Omental fat pad (tissue), 3 donors: ENCODE measurements at regions not wholly inside any gene's neighbourhood (a gene's known extent, or its start where the extent isn't known, plus 50 kb on each side); places are given as distances from the start of the nearest gene placed in this dataset.
"Not testable (repeated sequence)": the region's sequence is repeated elsewhere in the genome, so short reads cannot be mapped to it uniquely, and the experiment has no call there.

Experiments
- ATAC-seq: fragments of 150-250 bp; one replicate; pipeline ENCODE4 v1.9.1; 2016; ENCODE audit warnings: mild to moderate bottlenecking, moderate library complexity; ENCODE audit not compliant: low FRiP score
- DNase-seq: peaks from one replicate; pipeline ENCODE4 v3.0.0-alpha.2; 2019; ENCODE audit warnings: low spot score
- TF ChIP-seq, protein P1 (sequence below), 3 donors: fragments of 450-650 bp; IDR thresholded peaks; one replicate each; pipeline ENCODE4 v1.5.1; 2016 to 2017; ENCODE audit warnings: antibody characterized with exemption in 3 of 3, mild to moderate bottlenecking in 3 of 3, moderate library complexity in 2 of 3

- not testable (repeated sequence) for ATAC-seq
Observed at GRCh38 chr1:78203410-78203982, 157.7 kb downstream of the GIPC2 start.

DNA sequence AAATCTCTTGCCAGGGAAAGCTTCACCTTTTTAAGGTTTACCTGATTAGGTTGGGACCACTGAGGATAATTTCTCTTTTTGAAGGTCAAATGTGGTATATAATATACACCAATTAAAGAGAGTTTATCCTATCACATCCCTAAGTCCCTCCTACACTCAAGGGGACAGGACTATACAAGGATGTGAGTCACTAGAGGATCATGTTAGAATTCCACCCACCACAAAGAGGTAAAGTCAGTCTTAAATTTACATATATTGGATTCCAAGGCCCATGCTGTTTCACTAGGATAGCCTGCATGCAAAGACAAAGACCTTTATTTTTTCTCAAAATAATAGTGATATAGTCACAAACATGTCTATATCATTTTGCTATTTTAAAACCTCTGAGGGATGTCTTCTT lies 164.4 kb downstream of the GIPC2 start:
- ATAC-seq (no peak), DNase-seq (no peak)
- TF ChIP-seq, protein P1, sequence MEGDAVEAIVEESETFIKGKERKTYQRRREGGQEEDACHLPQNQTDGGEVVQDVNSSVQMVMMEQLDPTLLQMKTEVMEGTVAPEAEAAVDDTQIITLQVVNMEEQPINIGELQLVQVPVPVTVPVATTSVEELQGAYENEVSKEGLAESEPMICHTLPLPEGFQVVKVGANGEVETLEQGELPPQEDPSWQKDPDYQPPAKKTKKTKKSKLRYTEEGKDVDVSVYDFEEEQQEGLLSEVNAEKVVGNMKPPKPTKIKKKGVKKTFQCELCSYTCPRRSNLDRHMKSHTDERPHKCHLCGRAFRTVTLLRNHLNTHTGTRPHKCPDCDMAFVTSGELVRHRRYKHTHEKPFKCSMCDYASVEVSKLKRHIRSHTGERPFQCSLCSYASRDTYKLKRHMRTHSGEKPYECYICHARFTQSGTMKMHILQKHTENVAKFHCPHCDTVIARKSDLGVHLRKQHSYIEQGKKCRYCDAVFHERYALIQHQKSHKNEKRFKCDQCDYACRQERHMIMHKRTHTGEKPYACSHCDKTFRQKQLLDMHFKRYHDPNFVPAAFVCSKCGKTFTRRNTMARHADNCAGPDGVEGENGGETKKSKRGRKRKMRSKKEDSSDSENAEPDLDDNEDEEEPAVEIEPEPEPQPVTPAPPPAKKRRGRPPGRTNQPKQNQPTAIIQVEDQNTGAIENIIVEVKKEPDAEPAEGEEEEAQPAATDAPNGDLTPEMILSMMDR (IDR thresholded peaks at IDR 0.05) = no peak

More at GRCh38 chr1:78203410-78203982, 157.7 kb downstream of the GIPC2 start:
- DNase-seq = not testable (repeated sequence)

- DNase-seq (no peak), ATAC-seq (no peak)
- TF ChIP-seq, protein P1 (IDR thresholded peaks at IDR 0.05) = no peak
Observed at GRCh38 chr1:78211483-78212092, 165.8 kb downstream of the GIPC2 start.

DNA sequence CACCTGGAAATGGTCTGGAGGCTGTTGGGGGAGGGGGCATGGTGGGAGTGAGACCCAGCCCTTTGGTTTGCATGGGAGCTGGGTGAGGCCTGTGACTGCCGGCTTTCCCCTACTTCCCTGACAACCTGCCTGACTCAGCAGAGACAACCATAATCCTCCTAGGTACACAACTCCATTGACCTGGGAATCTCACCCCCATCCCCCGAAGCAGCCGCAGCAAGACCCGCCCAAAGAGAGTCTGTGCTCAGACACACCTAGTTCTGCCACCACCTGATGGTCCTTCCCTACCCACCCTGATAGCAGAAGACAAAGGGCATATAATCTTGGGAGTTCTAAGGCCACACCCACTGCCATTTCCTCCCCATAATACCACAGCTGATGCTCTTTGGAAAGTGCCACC lies 168.6 kb downstream of the GIPC2 start:
- TF ChIP-seq, protein P1 (IDR thresholded peaks at IDR 0.05) = no peak

DNA sequence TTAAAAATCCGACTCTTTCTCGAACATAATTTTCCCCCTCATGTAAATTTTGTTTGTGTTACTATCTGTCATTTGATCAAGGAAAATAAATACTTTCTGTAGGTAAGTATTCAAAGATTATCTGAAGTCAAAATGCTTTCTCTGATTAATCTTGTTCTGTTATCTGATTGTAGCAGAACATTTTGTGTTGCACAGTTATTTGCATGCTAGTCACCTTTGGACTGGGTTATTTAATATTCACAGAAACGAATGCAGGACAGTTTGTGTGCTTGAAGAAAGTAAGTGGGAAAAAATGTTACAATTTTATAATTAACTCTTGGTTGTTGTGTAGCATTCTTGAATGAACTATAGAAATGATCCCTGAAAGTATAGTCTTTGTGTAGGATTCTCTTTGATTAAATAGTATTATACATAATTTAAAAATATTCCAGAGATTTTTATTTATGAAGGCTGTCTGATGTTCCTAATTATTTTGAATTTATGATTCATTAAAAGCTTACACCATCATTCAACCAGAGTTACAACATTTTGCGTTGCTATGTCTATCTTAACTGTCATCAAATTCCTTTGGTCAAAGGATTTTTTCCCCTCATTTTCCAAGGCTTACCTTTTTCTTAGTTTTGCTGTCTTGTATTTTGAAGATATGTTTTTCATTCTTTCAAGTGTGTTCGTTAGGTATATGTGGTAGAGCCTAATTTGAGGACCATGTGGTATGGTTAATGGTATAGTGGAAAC lies 176.6 kb downstream of the GIPC2 start:
- DNase-seq (no peak), ATAC-seq (no peak)
- TF ChIP-seq, protein P1 (IDR thresholded peaks at IDR 0.05) = no peak

More for the DNA sequence above, 168.6 kb downstream of the GIPC2 start:
- ATAC-seq = no peak
- DNase-seq = no peak

- TF ChIP-seq, protein P1 (IDR thresholded peaks at IDR 0.05) = no peak
- ATAC-seq (no peak), DNase-seq (no peak)
Observed at GRCh38 chr1:78222960-78223358, 177.2 kb downstream of the GIPC2 start.

- ATAC-seq = no peak
- TF ChIP-seq, protein P1 (IDR thresholded peaks at IDR 0.05) = no peak
- no peak for DNase-seq
Observed at GRCh38 chr1:78223417-78224215, 177.8 kb downstream of the GIPC2 start.
